Uterus (tissue), 2 donors: ENCODE measurements at regions not wholly inside any gene's neighbourhood (a gene's known extent, or its start where the extent isn't known, plus 50 kb on each side); places are given as distances from the start of the nearest gene placed in this dataset.

Source experiments
- POLR2A ChIP-seq, 2 donors: fragments of 450-650 bp; IDR thresholded peaks; one replicate each; pipeline ENCODE4 v1.6.1; 2016; ENCODE audit warnings: antibody characterized with exemption in 2 of 2, mild to moderate bottlenecking in 1 of 2, moderate library complexity in 1 of 2
- TF ChIP-seq, protein P1 (sequence below), 4 experiments: fragments of 200-600 bp in 2 of 4; fragments of 450-650 bp in 2 of 4; sonication (generic) in 2 of 4; IDR thresholded peaks; one replicate each; pipeline ENCODE4 v1.5.1; 2016 to 2019; ENCODE audit warnings: antibody characterized with exemption in 4 of 4, mild to moderate bottlenecking in 2 of 4, moderate library complexity in 1 of 4

DNA sequence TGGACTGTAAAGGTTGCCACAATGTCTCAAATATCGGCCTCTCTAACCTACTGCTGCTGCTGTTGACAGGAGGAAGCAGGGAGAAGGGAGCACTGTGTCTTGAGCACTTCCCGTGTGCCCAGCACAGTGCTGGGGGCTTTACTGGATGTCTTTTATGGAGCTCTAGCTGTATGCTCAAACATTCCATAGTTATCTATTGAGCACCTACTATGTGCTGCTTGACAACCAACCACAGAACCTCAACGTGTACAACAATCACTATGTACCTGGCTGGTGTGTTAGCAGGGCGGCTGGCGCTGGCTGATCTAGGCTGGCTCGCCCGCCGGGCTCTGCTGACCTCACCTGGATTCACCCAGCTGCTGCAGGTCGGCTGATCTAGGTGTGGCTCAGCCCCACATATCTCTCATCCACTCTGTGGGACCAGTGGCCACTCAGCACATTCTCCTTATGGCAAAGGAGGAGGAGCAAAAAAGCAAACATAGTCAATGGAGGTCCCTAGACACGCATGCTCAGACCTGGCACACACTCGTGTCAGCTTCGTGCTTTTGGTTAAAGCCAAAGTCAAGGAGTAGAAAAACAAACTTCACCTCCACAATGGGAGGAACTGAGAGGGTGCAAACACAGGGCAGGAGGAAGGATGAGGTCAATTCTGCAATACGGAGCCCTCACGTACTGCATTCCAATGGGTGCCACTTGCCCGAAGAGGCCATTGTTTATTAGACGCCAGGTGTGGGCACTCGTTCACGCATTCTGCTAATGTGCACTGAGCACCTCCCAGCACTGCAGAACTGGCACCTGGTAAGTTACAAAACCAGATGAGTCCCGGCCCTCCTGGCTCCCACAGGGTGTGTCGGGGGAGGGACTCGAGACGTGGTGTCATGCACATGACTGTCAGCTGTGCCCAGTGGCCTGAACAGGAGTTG is 147.2 kb downstream of the SCARB1 start:
- no peak for TF ChIP-seq POLR2A (IDR thresholded peaks at IDR 0.05)
- TF ChIP-seq, protein P1, sequence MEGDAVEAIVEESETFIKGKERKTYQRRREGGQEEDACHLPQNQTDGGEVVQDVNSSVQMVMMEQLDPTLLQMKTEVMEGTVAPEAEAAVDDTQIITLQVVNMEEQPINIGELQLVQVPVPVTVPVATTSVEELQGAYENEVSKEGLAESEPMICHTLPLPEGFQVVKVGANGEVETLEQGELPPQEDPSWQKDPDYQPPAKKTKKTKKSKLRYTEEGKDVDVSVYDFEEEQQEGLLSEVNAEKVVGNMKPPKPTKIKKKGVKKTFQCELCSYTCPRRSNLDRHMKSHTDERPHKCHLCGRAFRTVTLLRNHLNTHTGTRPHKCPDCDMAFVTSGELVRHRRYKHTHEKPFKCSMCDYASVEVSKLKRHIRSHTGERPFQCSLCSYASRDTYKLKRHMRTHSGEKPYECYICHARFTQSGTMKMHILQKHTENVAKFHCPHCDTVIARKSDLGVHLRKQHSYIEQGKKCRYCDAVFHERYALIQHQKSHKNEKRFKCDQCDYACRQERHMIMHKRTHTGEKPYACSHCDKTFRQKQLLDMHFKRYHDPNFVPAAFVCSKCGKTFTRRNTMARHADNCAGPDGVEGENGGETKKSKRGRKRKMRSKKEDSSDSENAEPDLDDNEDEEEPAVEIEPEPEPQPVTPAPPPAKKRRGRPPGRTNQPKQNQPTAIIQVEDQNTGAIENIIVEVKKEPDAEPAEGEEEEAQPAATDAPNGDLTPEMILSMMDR (IDR thresholded peaks at IDR 0.05) = no peak
